ENCODE measurements at regions not wholly inside any gene's neighbourhood (a gene's known extent, or its start where the extent isn't known, plus 50 kb on each side); places are given as distances from the start of the nearest gene placed in this dataset.
A peak's percentile ranks its signal among the peaks of the same experiment; 100 is the strongest.

- intact Hi-C loops (cut with micrococcal nuclease) = no loop called here
- no peak for ATAC-seq
- DNase-seq = no peak
Measured at GRCh38 chr19:31578326-31578725, 229.1 kb upstream of the TSHZ3 start.

GRCh38 chr19:31583148-31583547, 233.9 kb upstream of the TSHZ3 start:
- intact Hi-C loops (cut with micrococcal nuclease) = no loop called here
- DNase-seq (no peak), ATAC-seq (peak; percentile 63)

- ATAC-seq (no peak), DNase-seq (no peak)
- intact Hi-C loops (cut with micrococcal nuclease) = no loop called here
Measured at GRCh38 chr19:31586282-31586681, 237.0 kb upstream of the TSHZ3 start.

- no peak for ATAC-seq
Measured at GRCh38 chr19:31589109-31589508, 239.9 kb upstream of the TSHZ3 start.

GRCh38 chr19:31591258-31591657, 242.0 kb upstream of the TSHZ3 start:
- intact Hi-C loops (cut with micrococcal nuclease) = no loop called here
- no peak for DNase-seq
- ATAC-seq = no peak

More at GRCh38 chr19:31589109-31589508, 239.9 kb upstream of the TSHZ3 start:
- no peak for DNase-seq
- intact Hi-C loops (cut with micrococcal nuclease) = no loop called here

GRCh38 chr19:31592456-31592855, 243.2 kb upstream of the TSHZ3 start:
- DNase-seq = no peak
- ATAC-seq = no peak
- intact Hi-C loops (cut with micrococcal nuclease) = no loop called here

- no peak for DNase-seq
- intact Hi-C loops (cut with micrococcal nuclease) = no loop called here
- ATAC-seq = no peak
Measured at GRCh38 chr19:31594701-31595100, 245.5 kb upstream of the TSHZ3 start.

GRCh38 chr19:31595521-31595920, 246.3 kb upstream of the TSHZ3 start:
- intact Hi-C loops (cut with micrococcal nuclease) = no loop called here
- no peak for ATAC-seq
- no peak for DNase-seq

GRCh38 chr19:31596751-31597150, 247.5 kb upstream of the TSHZ3 start:
- ATAC-seq = no peak
- intact Hi-C loops (cut with micrococcal nuclease) = no loop called here
- no peak for DNase-seq

- intact Hi-C loops (cut with micrococcal nuclease) = no loop called here
- DNase-seq (no peak), ATAC-seq (no peak)
Measured at GRCh38 chr19:31597616-31598015, 248.4 kb upstream of the TSHZ3 start.

GRCh38 chr19:31598730-31599238, 249.5 kb upstream of the TSHZ3 start:
- ATAC-seq (no peak), DNase-seq (no peak)
- intact Hi-C loops (cut with micrococcal nuclease) = no loop called here

GRCh38 chr19:31600731-31601295, 251.6 kb upstream of the TSHZ3 start:
- intact Hi-C loops (cut with micrococcal nuclease) = no loop called here
- ATAC-seq (no peak), DNase-seq (no peak)

- intact Hi-C loops (cut with micrococcal nuclease) = no loop called here
- no peak for ATAC-seq
Measured at GRCh38 chr19:31601855-31602254, 252.6 kb upstream of the TSHZ3 start.

GRCh38 chr19:31602548-31602947, 253.3 kb upstream of the TSHZ3 start:
- no peak for ATAC-seq
- DNase-seq = no peak
- intact Hi-C loops (cut with micrococcal nuclease) = no loop called here

More at GRCh38 chr19:31601855-31602254, 252.6 kb upstream of the TSHZ3 start:
- DNase-seq = no peak

GRCh38 chr19:31604493-31605040, 255.3 kb upstream of the TSHZ3 start:
- DNase-seq (no peak), ATAC-seq (no peak)
- intact Hi-C loops (cut with micrococcal nuclease) = no loop called here

GRCh38 chr19:31610018-31610417, 260.8 kb upstream of the TSHZ3 start:
- no peak for DNase-seq
- ATAC-seq = no peak
- intact Hi-C loops (cut with micrococcal nuclease) = no loop called here

GRCh38 chr19:31611046-31611877, 262.0 kb upstream of the TSHZ3 start:
- no peak for ATAC-seq
- no peak for DNase-seq
- intact Hi-C loops (cut with micrococcal nuclease) = no loop called here

GRCh38 chr19:31612873-31613272, 263.6 kb upstream of the TSHZ3 start:
- no peak for ATAC-seq
- intact Hi-C loops (cut with micrococcal nuclease) = no loop called here
- DNase-seq = no peak

GRCh38 chr19:31613683-31614219, 264.5 kb upstream of the TSHZ3 start:
- intact Hi-C loops (cut with micrococcal nuclease) = no loop called here
- ATAC-seq (peak; percentile 66), DNase-seq (no peak)

GRCh38 chr19:31616031-31616430, 266.8 kb upstream of the TSHZ3 start:
- no peak for DNase-seq
- intact Hi-C loops (cut with micrococcal nuclease) = no loop called here

More at GRCh38 chr19:31616031-31616430, 266.8 kb upstream of the TSHZ3 start:
- ATAC-seq = no peak
